GM12878 (cell line): ENCODE measurements at regions not wholly inside any gene's neighbourhood (a gene's known extent, or its start where the extent isn't known, plus 50 kb on each side); places are given as distances from the start of the nearest gene placed in this dataset.

Source experiments
- ATAC-seq: fragments of 200-7000 bp; cut with Tn5 transposase; 3 replicates; pipeline ENCODE4 v1.9.1; 2020; ENCODE audit warnings: mild to moderate bottlenecking, moderate library complexity
- BruUV-seq: library from RNA; stranded (reverse); fragments of 400-500 nt; replicated peaks from 2 replicates; lab custom pipeline; 2021; lab: Mats Ljungman, UMichigan
- CTCF ChIA-PET: fragments of 300-600 bp; sonication (Branson Sonifier 250); formaldehyde crosslinking; extraction: SDS; loops from one replicate; lab custom pipeline; 2021; ENCODE audit warnings: inconsistent platforms; lab: Yijun Ruan, JAX
- POLR2A ChIA-PET: fragments of 350-600 bp; formaldehyde crosslinking; extraction: SDS; loops from one replicate; lab custom pipeline; 2021; ENCODE audit warnings: inconsistent platforms; lab: Charles Lee
- RAD21 ChIA-PET: fragments of 300-600 bp; sonication (Branson Sonifier 250); formaldehyde crosslinking; loops from one replicate; lab custom pipeline; 2023; ENCODE audit warnings: antibody characterized with exemption; ENCODE audit not compliant: unreplicated experiment; lab: Charles Lee
- SMC1A ChIA-PET: fragments of 300-600 bp; sonication (Branson Sonifier 250); formaldehyde crosslinking; loops from one replicate; lab custom pipeline; 2023; ENCODE audit not compliant: unreplicated experiment, uncharacterized antibody; lab: Charles Lee
- DNase-seq: peaks from one replicate; pipeline ENCODE4 v3.0.0-alpha.2; 2011; ENCODE audit warnings: low read depth, low spot score
- FAIRE-seq: peaks from 3 replicates; lab custom pipeline; 2011; peaks lifted over from hg19 to GRCh38; lab: Jason Lieb, UNC
- H2AFZ ChIP-seq: 2 replicates; pipeline ENCODE4 v1.6.0; 2011; ENCODE audit warnings: low read depth, low read length, control low read depth; ENCODE audit not compliant: control insufficient read depth
- H3K27ac ChIP-seq: 2 replicates; pipeline ENCODE4 v1.5.1; 2011; ENCODE audit warnings: control low read depth; ENCODE audit not compliant: control insufficient read depth, insufficient read depth
- H3K27me3 ChIP-seq, 2 experiments: replicated peaks in 1 of 2; 2 replicates each; pipeline versions ENCODE4 v1.6.0 to v1.6.1; 2011; ENCODE audit warnings: low read length in 1 of 2; ENCODE audit not compliant: control insufficient read depth in 2 of 2, insufficient read depth in 2 of 2
- H3K36me3 ChIP-seq, 2 experiments: 2 replicates each; pipeline ENCODE4 v1.5.1; 2011; ENCODE audit warnings: low read length in 1 of 2; ENCODE audit not compliant: control insufficient read depth in 2 of 2, insufficient read depth in 2 of 2
- H3K4me1 ChIP-seq: 2 replicates; pipeline ENCODE4 v1.6.1; 2011; ENCODE audit warnings: mild to moderate bottlenecking, low read length, moderate library complexity, mixed read lengths; ENCODE audit not compliant: control insufficient read depth, insufficient read depth
- H3K4me2 ChIP-seq: 2 replicates; pipeline ENCODE4 v1.6.0; 2011; ENCODE audit warnings: control low read depth; ENCODE audit not compliant: control insufficient read depth, insufficient read depth
- H3K4me3 ChIP-seq: fragments of 200-600 bp; sonication (generic); 2 replicates; pipeline ENCODE4 v1.5.1; 2016
- H3K79me2 ChIP-seq: 2 replicates; pipeline ENCODE4 v1.6.0; 2011; ENCODE audit warnings: low read length; ENCODE audit not compliant: control insufficient read depth, insufficient read depth
- H3K9ac ChIP-seq: 2 replicates; pipeline ENCODE4 v1.8.0; 2011; ENCODE audit warnings: low read length, control low read depth, mixed read lengths; ENCODE audit not compliant: control insufficient read depth, insufficient read depth
- H3K9me3 ChIP-seq: replicated peaks from 3 replicates; pipeline ENCODE4 v1.5.1; 2011; ENCODE audit warnings: mild to moderate bottlenecking, low read length; ENCODE audit not compliant: control insufficient read depth, insufficient read depth
- H4K20me1 ChIP-seq: 2 replicates; pipeline ENCODE4 v1.6.0; 2011; ENCODE audit not compliant: control insufficient read depth, insufficient read depth
- ATF2 ChIP-seq: IDR thresholded peaks from 2 replicates; pipeline ENCODE4 v1.6.1; 2012; ENCODE audit warnings: low read length, inconsistent platforms
- ATF7 ChIP-seq: fragments of 450-650 bp; IDR thresholded peaks from 2 replicates; pipeline ENCODE4 v1.6.1; 2016; ENCODE audit warnings: low read depth, mild to moderate bottlenecking
- BMI1 ChIP-seq: fragments of 450-650 bp; IDR thresholded peaks from 2 replicates; pipeline ENCODE4 v1.6.1; 2016; ENCODE audit warnings: mild to moderate bottlenecking, moderate library complexity, borderline replicate concordance
- BRCA1 ChIP-seq: IDR thresholded peaks from 2 replicates; pipeline ENCODE4 v1.6.1; 2011; ENCODE audit warnings: low read depth, low read length, improper control_type of control experiment
- FOS ChIP-seq: IDR thresholded peaks from 3 replicates; pipeline ENCODE4 v1.6.1; 2011; ENCODE audit warnings: borderline replicate concordance; ENCODE audit not compliant: insufficient read length; ENCODE audit errors: extremely low read depth
- HSF1 ChIP-seq: fragments of 150-350 bp; IDR thresholded peaks from 2 replicates; pipeline ENCODE4 v1.6.1; 2014; ENCODE audit warnings: mild to moderate bottlenecking, low read depth, low read length
- SIN3A ChIP-seq: IDR thresholded peaks from 2 replicates; pipeline ENCODE4 v1.6.1; 2012; ENCODE audit warnings: low read depth, low read length, improper control_type of control experiment
- SUZ12 ChIP-seq: fragments of 200-600 bp; sonication (generic); IDR thresholded peaks from one replicate; pipeline ENCODE4 v1.6.1; 2018; ENCODE audit warnings: antibody characterized with exemption, mild to moderate bottlenecking; ENCODE audit not compliant: unreplicated experiment
- USF2 ChIP-seq: IDR thresholded peaks from 2 replicates; pipeline ENCODE4 v1.6.1; 2011; ENCODE audit warnings: low read depth, low read length, improper control_type of control experiment, borderline replicate concordance
- YY1 ChIP-seq: IDR thresholded peaks from 2 replicates; pipeline ENCODE4 v1.6.1; 2011; ENCODE audit warnings: low read depth, mild to moderate bottlenecking, low read length
- WGBS: methylation state at CpG from one replicate; pipeline ENCODE4 v1.1.6; 2016; ENCODE audit warnings: low lambda C conversion rate; ENCODE audit not compliant: insufficient replicate concordance, insufficient coverage; ENCODE audit errors: missing lambda C conversion rate; 5-methylcytosine and 5-hydroxymethylcytosine counted together
- in situ Hi-C: fragments of 300-500 bp; cut with MboI; formaldehyde crosslinking; loops from 9 replicates; pipeline ENCODE4 v1.14.3; 2018; ENCODE audit warnings: mixed read lengths
- intact Hi-C: fragments of 100-400 bp; cut with micrococcal nuclease; formaldehyde crosslinking; loops from one replicate; pipeline ENCODE4 v1.14.2; 2022; ENCODE audit not compliant: unreplicated experiment

GRCh38 chr1:34358636-34359035, 181.9 kb downstream of the C1orf94 start (continued):
- TF ChIP-seq FOS (no peak), ATF7 (no peak)

GRCh38 chr1:34359411-34359810, 182.7 kb downstream of the C1orf94 start:
- Histone ChIP-seq H4K20me1 (no peaks in the 10 kb centered on the region), H2AFZ (no peak overlapping the region), H3K4me2 (no peak overlapping the region), H3K4me3 (no peak overlapping the region), H3K27me3 (no peaks in the 10 kb centered on the region), H3K9me3 (no peaks in the 10 kb centered on the region; the same call in 2 of the 3 replicates), H3K79me2 (no peaks in the 10 kb centered on the region), H3K9ac (no peak overlapping the region), H3K4me1 (peaks cover 30% of the 10 kb centered on the region), H3K36me3 (no peaks in the 10 kb centered on the region), H3K27ac (no peak overlapping the region)
- POLR2A ChIA-PET, result interaction anchor here (1.0 kb wide), 1 partner anchor 26 kb away, joined by 3 read pairs; no protein-coding TSS in a partner anchor
- TF ChIP-seq HSF1, result no peak
- no peak for TF ChIP-seq BMI1
- TF ChIP-seq SIN3A, result no peak
- TF ChIP-seq YY1, result no peak
- no peak for TF ChIP-seq BRCA1
- no peak for TF ChIP-seq SUZ12
- TF ChIP-seq USF2, result no peak
- no peak for TF ChIP-seq ATF2
- DNase-seq, result no peak
- in situ Hi-C loops (no loop called here), intact Hi-C loops (no loop called here)
- SMC1A ChIA-PET, result interaction anchor here (0.9 to 2.1 kb wide), 5 partner anchors 13 to 171 kb away, joined by 3 to 9 read pairs (median 3); no protein-coding TSS in a partner anchor
- no peak for ATAC-seq
- WGBS, result 65% methylated on average over 4 of the region's 4 CpGs
- RAD21 ChIA-PET, result interaction anchor here (1.9 kb wide), 1 partner anchor 60 kb away, joined by 5 read pairs; no protein-coding TSS in a partner anchor
- CTCF ChIA-PET, result interaction anchor here (1.4 to 2.1 kb wide), 3 partner anchors 10 to 108 kb away, joined by 4 to 6 read pairs (median 5); no protein-coding TSS in a partner anchor
- no TSS peak for BruUV-seq
- FAIRE-seq, result no peak
